GM12878 (cell line): ENCODE measurements at regions not wholly inside any gene's neighbourhood (a gene's known extent, or its start where the extent isn't known, plus 50 kb on each side); places are given as distances from the start of the nearest gene placed in this dataset.

Source experiments
- ATAC-seq: fragments of 200-7000 bp; cut with Tn5 transposase; 3 replicates; pipeline ENCODE4 v1.9.1; 2020; ENCODE audit warnings: mild to moderate bottlenecking, moderate library complexity
- BruUV-seq: library from RNA; stranded (reverse); fragments of 400-500 nt; replicated peaks from 2 replicates; lab custom pipeline; 2021; lab: Mats Ljungman, UMichigan
- CTCF ChIA-PET: fragments of 300-600 bp; sonication (Branson Sonifier 250); formaldehyde crosslinking; extraction: SDS; loops from one replicate; lab custom pipeline; 2021; ENCODE audit warnings: inconsistent platforms; lab: Yijun Ruan, JAX
- POLR2A ChIA-PET: fragments of 350-600 bp; formaldehyde crosslinking; extraction: SDS; loops from one replicate; lab custom pipeline; 2021; ENCODE audit warnings: inconsistent platforms; lab: Charles Lee
- RAD21 ChIA-PET: fragments of 300-600 bp; sonication (Branson Sonifier 250); formaldehyde crosslinking; loops from one replicate; lab custom pipeline; 2023; ENCODE audit warnings: antibody characterized with exemption; ENCODE audit not compliant: unreplicated experiment; lab: Charles Lee
- SMC1A ChIA-PET: fragments of 300-600 bp; sonication (Branson Sonifier 250); formaldehyde crosslinking; loops from one replicate; lab custom pipeline; 2023; ENCODE audit not compliant: unreplicated experiment, uncharacterized antibody; lab: Charles Lee
- DNase-seq: peaks from one replicate; pipeline ENCODE4 v3.0.0-alpha.2; 2011; ENCODE audit warnings: low read depth, low spot score
- FAIRE-seq: peaks from 3 replicates; lab custom pipeline; 2011; peaks lifted over from hg19 to GRCh38; lab: Jason Lieb, UNC
- H2AFZ ChIP-seq: 2 replicates; pipeline ENCODE4 v1.6.0; 2011; ENCODE audit warnings: low read depth, low read length, control low read depth; ENCODE audit not compliant: control insufficient read depth
- H3K27ac ChIP-seq: 2 replicates; pipeline ENCODE4 v1.5.1; 2011; ENCODE audit warnings: control low read depth; ENCODE audit not compliant: control insufficient read depth, insufficient read depth
- H3K27me3 ChIP-seq, 2 experiments: replicated peaks in 1 of 2; 2 replicates each; pipeline versions ENCODE4 v1.6.0 to v1.6.1; 2011; ENCODE audit warnings: low read length in 1 of 2; ENCODE audit not compliant: control insufficient read depth in 2 of 2, insufficient read depth in 2 of 2
- H3K36me3 ChIP-seq, 2 experiments: 2 replicates each; pipeline ENCODE4 v1.5.1; 2011; ENCODE audit warnings: low read length in 1 of 2; ENCODE audit not compliant: control insufficient read depth in 2 of 2, insufficient read depth in 2 of 2
- H3K4me1 ChIP-seq: 2 replicates; pipeline ENCODE4 v1.6.1; 2011; ENCODE audit warnings: mild to moderate bottlenecking, low read length, moderate library complexity, mixed read lengths; ENCODE audit not compliant: control insufficient read depth, insufficient read depth
- H3K4me2 ChIP-seq: 2 replicates; pipeline ENCODE4 v1.6.0; 2011; ENCODE audit warnings: control low read depth; ENCODE audit not compliant: control insufficient read depth, insufficient read depth
- H3K4me3 ChIP-seq: fragments of 200-600 bp; sonication (generic); 2 replicates; pipeline ENCODE4 v1.5.1; 2016
- H3K79me2 ChIP-seq: 2 replicates; pipeline ENCODE4 v1.6.0; 2011; ENCODE audit warnings: low read length; ENCODE audit not compliant: control insufficient read depth, insufficient read depth
- H3K9ac ChIP-seq: 2 replicates; pipeline ENCODE4 v1.8.0; 2011; ENCODE audit warnings: low read length, control low read depth, mixed read lengths; ENCODE audit not compliant: control insufficient read depth, insufficient read depth
- H3K9me3 ChIP-seq: replicated peaks from 3 replicates; pipeline ENCODE4 v1.5.1; 2011; ENCODE audit warnings: mild to moderate bottlenecking, low read length; ENCODE audit not compliant: control insufficient read depth, insufficient read depth
- H4K20me1 ChIP-seq: 2 replicates; pipeline ENCODE4 v1.6.0; 2011; ENCODE audit not compliant: control insufficient read depth, insufficient read depth
- CBX5 ChIP-seq: sonication (generic); IDR thresholded peaks from 2 replicates; pipeline ENCODE4 v1.6.1; 2016; ENCODE audit warnings: low read depth, moderate library complexity, mild to moderate bottlenecking, inconsistent platforms
- ETV6 ChIP-seq, 2 experiments: fragments of 450-650 bp in 1 of 2; IDR thresholded peaks in 1 of 2; conservative IDR thresholded peaks in 1 of 2; 2 replicates each; pipeline ENCODE4 v1.6.1; 2014; ENCODE audit warnings: antibody characterized with exemption in 1 of 2, borderline replicate concordance in 1 of 2, low read depth in 1 of 2, mild to moderate bottlenecking in 1 of 2, moderate library complexity in 1 of 2
- HDAC2 ChIP-seq: fragments of 200-600 bp; sonication (generic); IDR thresholded peaks from 2 replicates; pipeline ENCODE4 v1.6.1; 2017
- MEF2B ChIP-seq: fragments of 450-650 bp; IDR thresholded peaks from 2 replicates; pipeline ENCODE4 v1.6.1; 2018; ENCODE audit warnings: mild to moderate bottlenecking, moderate library complexity; ENCODE audit not compliant: partially characterized antibody, poor library complexity, severe bottlenecking
- MTA2 ChIP-seq: fragments of 450-650 bp; IDR thresholded peaks from 2 replicates; pipeline ENCODE4 v1.6.1; 2016; ENCODE audit warnings: low read depth, mild to moderate bottlenecking, moderate library complexity
- MTA3 ChIP-seq: IDR thresholded peaks from 2 replicates; pipeline ENCODE4 v1.6.1; 2012; ENCODE audit warnings: low read length, inconsistent platforms, borderline replicate concordance
- SIN3A ChIP-seq: IDR thresholded peaks from 2 replicates; pipeline ENCODE4 v1.6.1; 2012; ENCODE audit warnings: low read depth, low read length, improper control_type of control experiment
- ZNF622 ChIP-seq: fragments of 450-650 bp; IDR thresholded peaks from 2 replicates; pipeline ENCODE4 v1.6.1; 2017; ENCODE audit warnings: mild to moderate bottlenecking, inconsistent platforms
- WGBS: methylation state at CpG from one replicate; pipeline ENCODE4 v1.1.6; 2016; ENCODE audit warnings: low lambda C conversion rate; ENCODE audit not compliant: insufficient replicate concordance, insufficient coverage; ENCODE audit errors: missing lambda C conversion rate; 5-methylcytosine and 5-hydroxymethylcytosine counted together
- in situ Hi-C: fragments of 300-500 bp; cut with MboI; formaldehyde crosslinking; loops from 9 replicates; pipeline ENCODE4 v1.14.3; 2018; ENCODE audit warnings: mixed read lengths
- intact Hi-C: fragments of 100-400 bp; cut with micrococcal nuclease; formaldehyde crosslinking; loops from one replicate; pipeline ENCODE4 v1.14.2; 2022; ENCODE audit not compliant: unreplicated experiment
- TF ChIP-seq, protein P1 (sequence below): fragments of 450-650 bp; formaldehyde crosslinking; IDR thresholded peaks from 2 replicates; pipeline ENCODE4 v1.5.0; 2022; ENCODE audit warnings: mild to moderate bottlenecking, missing genetic modification characterization
- TF ChIP-seq, protein P2 (sequence below): IDR thresholded peaks from 2 replicates; pipeline ENCODE4 v1.6.1; 2011; ENCODE audit warnings: low read depth, low read length, improper control_type of control experiment, borderline replicate concordance

DNA sequence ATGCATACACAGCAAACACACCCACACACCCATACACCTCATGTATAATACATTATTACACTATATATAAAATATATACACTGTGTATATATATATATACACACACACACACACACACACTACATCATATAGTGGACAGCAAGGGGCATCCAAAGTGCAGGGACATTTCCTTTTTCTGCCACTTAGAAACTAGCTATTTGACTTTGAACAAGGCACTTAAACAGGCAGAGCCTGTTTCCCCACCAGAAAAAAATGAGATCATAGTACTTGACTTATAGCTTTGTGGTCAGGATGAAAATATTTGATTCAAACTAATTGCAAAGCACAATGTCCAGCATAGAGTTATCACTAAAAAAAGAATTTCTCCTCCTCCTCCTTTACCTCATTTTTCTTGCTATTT is 254.3 kb upstream of the NPVF start:
- BruUV-seq = no TSS peak
- Histone ChIP-seq H4K20me1 (no peaks in the 10 kb centered on the region), H3K4me2 (no peak overlapping the region), H3K79me2 (no peaks in the 10 kb centered on the region), H3K4me1 (no peaks in the 10 kb centered on the region), H3K9ac (no peak overlapping the region), H2AFZ (no peak overlapping the region), H3K36me3 (no peaks in the 10 kb centered on the region), H3K27me3 (peaks cover 0 to 3% of the 10 kb centered on the region in 2 experiments; a peak in 1 of 4 replicates), H3K4me3 (no peak overlapping the region), H3K27ac (no peak overlapping the region), H3K9me3 (no peaks in the 10 kb centered on the region)
- in situ Hi-C loops (no loop called here), intact Hi-C loops (no loop called here)
- TF ChIP-seq HDAC2 (no peak), MTA2 (no peak), ETV6 (conservative IDR thresholded peaks at IDR 0.05 in 1 of 2, IDR thresholded peaks at IDR 0.05 in 1 of 2; ENCODE audit: borderline replicate concordance in 1 of 2, low read depth in 1 of 2) (no peak)
- TF ChIP-seq, protein P1, sequence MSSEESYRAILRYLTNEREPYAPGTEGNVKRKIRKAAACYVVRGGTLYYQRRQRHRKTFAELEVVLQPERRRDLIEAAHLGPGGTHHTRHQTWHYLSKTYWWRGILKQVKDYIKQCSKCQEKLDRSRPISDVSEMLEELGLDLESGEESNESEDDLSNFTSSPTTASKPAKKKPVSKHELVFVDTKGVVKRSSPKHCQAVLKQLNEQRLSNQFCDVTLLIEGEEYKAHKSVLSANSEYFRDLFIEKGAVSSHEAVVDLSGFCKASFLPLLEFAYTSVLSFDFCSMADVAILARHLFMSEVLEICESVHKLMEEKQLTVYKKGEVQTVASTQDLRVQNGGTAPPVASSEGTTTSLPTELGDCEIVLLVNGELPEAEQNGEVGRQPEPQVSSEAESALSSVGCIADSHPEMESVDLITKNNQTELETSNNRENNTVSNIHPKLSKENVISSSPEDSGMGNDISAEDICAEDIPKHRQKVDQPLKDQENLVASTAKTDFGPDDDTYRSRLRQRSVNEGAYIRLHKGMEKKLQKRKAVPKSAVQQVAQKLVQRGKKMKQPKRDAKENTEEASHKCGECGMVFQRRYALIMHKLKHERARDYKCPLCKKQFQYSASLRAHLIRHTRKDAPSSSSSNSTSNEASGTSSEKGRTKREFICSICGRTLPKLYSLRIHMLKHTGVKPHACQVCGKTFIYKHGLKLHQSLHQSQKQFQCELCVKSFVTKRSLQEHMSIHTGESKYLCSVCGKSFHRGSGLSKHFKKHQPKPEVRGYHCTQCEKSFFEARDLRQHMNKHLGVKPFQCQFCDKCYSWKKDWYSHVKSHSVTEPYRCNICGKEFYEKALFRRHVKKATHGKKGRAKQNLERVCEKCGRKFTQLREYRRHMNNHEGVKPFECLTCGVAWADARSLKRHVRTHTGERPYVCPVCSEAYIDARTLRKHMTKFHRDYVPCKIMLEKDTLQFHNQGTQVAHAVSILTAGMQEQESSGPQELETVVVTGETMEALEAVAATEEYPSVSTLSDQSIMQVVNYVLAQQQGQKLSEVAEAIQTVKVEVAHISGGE (CRISPR knock-in tag) = no peak
- SMC1A ChIA-PET = no interaction called here
- RAD21 ChIA-PET = no interaction called here
- FAIRE-seq (no peak), DNase-seq (no peak), ATAC-seq (no peak)
- POLR2A ChIA-PET = no interaction called here
- CTCF ChIA-PET = no interaction called here

DNA sequence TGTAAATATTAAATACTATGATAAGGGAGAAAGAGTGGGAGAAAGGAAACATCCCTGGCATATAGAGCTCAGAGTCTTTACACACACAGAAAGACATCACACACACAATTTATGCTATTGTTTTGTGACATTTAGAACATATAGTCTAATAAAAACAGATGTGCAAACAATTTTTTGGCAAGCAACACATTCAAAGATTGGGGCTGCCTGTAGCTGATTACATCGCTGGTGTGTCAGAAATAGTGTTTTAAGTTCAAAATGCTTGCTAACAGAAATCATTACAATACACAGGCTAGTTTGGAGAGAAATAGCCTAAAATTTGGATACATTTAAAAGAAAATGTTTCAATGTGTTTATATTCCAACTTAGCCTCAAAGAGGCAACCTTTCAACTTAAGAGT is 256.7 kb upstream of the NPVF start:
- 70% methylated on average over 1 of the region's 1 CpG for WGBS
- ChIA-PET SMC1A (no interaction called here), POLR2A (no interaction called here), CTCF (no interaction called here), RAD21 (no interaction called here)
- DNase-seq (no peak), FAIRE-seq (no peak), ATAC-seq (no peak)
- Histone ChIP-seq H2AFZ (no peak overlapping the region), H4K20me1 (no peaks in the 10 kb centered on the region), H3K4me3 (no peak overlapping the region), H3K79me2 (no peaks in the 10 kb centered on the region), H3K4me1 (no peaks in the 10 kb centered on the region), H3K27ac (no peak overlapping the region), H3K4me2 (no peak overlapping the region), H3K27me3 (peaks cover 0 to 3% of the 10 kb centered on the region in 2 experiments; a peak in 1 of 4 replicates), H3K9ac (no peak overlapping the region), H3K36me3 (no peaks in the 10 kb centered on the region), H3K9me3 (no peaks in the 10 kb centered on the region)
- BruUV-seq = no TSS peak
- in situ Hi-C loops (no loop called here), intact Hi-C loops (no loop called here)
- TF ChIP-seq CBX5 (no peak), MTA3 (no peak), MEF2B (no peak), SIN3A (no peak), ZNF622 (no peak)
- TF ChIP-seq, protein P1 (CRISPR knock-in tag) = no peak
- TF ChIP-seq, protein P2, sequence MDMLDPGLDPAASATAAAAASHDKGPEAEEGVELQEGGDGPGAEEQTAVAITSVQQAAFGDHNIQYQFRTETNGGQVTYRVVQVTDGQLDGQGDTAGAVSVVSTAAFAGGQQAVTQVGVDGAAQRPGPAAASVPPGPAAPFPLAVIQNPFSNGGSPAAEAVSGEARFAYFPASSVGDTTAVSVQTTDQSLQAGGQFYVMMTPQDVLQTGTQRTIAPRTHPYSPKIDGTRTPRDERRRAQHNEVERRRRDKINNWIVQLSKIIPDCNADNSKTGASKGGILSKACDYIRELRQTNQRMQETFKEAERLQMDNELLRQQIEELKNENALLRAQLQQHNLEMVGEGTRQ = no peak
